HG03108 (cell line): ENCODE measurements at regions not wholly inside any gene's neighbourhood (a gene's known extent, or its start where the extent isn't known, plus 50 kb on each side); places are given as distances from the start of the nearest gene placed in this dataset.

ENCODE experiments used
- ATAC-seq: cut with Tn5 transposase; IDR thresholded peaks from one replicate; pipeline ENCODE4 v1.9.1; 2021; ENCODE audit warnings: moderate library complexity; ENCODE audit not compliant: unreplicated experiment

DNA sequence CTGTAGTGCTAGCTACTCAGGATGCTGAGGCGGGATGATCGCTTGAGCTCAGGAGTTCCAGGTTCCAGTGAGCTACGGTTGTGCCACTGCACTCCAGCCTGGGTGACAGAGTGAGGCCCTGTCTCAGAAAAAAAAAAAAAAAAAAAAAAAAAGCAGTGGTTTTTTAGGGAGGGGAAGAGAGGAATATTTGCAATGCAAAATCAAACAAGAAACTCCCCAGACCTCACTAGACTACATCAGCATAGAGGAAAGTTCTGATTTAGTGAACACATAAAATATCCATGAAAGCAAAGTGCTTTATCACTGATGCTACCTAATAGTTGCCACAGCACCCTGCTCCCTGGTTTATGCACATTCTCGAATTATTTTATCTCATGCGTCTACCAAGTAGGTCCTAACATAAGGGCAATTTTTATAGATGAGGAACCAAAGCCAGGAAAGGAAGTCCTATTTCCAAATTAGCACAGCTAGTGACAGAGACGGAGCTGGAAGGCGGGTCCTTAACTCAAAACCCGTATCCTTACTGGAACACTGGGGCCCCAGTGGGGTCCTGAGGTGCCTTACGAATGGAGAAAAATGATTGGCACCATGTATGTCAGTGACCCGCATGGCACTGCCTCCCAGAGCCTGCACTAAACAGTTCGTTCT lies 50.7 kb upstream of the GPR157 start:
- ATAC-seq: no peak

DNA sequence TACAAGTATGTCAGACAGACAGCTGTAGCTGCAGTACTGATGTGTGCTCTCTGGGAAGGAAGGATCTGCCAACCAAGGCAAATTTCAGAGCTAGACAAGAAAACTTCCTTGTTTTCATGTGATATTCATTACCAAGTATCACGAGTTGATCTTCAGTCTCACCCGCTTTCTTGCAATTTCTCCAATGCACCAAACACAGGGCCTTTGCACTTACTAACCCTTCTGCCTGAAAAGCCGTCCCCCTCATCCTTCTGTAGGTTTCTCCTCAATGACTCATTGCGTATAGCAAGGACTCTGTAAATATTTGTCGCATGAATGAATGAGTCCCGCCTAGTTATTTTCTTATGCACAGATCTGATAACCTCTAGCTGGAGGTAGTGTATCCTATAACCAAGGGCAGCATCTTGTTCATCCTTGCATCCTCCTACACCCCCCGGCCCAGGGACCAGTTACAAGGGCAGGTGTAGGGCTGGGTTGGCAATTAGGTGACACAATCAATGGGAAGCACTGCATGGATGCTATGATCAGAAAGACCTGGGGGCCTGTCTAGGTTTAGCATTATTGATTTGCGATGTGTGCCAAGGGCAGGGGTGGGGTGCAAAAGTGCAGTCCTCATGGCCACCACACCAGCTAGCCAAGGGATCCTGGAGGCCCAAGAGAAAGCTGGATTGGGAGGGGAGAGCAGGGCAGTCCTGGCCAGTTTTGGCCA lies 51.4 kb upstream of the GPR157 start:
- ATAC-seq: no peak

DNA sequence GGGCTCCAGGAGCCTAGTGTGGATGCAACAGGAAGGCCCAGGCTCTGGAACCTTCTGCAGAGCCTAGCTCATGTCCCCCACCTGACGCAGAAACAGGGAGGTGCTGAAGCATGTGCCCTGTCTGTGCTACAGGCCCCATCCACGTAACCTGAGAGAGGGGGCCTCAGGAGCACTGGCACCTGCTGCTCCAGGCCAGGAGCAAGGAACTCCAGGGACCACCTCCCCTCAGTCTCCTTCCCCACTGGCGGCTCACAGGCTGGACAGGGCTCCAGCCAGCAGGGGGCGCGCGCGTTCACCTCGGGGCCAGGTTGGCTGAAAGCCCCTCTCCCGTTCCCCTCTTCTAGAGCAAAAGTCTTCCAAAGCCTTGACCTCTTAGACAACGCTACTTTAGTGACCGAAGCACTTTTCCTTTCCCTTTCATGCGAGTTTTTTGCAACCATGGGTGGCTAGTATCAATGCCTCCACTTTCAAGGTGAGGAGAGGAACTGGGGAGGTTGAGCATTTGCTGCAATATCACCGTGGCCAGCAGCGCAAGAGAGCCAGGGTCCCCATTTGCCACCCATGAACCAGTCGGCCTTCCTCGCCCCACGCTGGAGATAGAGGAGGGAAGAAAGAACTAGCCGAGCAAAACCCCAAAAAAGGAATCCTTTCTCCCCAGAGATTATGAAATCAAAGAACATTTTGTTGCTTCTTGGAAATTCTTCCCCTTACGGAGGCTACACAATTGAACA lies 52.4 kb upstream of the GPR157 start:
- peak; percentile 39 for ATAC-seq

DNA sequence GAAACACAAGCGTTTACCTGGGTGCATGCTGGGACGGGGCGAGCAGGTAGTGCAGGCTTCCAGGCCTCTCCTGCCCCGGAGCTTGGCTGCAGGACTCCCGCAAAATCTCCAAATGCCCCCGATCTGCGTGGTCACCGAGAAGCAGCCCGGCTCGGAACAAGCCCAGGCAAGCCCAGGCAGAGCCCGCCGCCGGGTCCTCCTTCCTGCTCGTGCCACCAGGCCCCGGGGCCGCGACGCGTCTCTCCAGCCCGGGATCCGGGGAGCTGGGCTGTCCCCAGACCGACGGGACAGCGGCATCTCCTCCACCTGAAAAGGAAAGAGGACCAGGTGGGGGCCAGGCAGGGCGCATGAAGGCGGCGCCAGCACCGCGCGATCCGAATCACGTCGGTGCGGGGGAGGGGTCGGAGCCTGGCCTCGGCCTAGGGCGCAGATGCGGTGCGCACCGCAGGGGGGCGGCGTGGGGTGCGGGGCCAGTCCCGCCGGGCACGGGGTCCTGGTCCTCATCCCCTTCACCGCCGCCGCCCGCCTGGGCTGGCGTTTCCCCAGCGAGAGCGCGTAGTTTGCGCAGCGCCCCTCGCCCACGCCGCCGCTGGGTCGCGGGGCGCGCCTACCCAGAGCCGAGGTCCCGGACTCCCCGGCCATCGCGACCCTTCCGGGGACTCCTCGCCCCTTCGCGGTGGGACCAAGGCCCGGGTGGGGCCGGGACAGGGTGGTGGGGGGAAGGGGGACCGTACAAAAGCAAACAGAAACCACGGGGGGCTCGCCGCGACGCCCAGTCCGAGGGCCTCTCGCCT lies 52.4 kb upstream of the H6PD start:
- no peak for ATAC-seq

DNA sequence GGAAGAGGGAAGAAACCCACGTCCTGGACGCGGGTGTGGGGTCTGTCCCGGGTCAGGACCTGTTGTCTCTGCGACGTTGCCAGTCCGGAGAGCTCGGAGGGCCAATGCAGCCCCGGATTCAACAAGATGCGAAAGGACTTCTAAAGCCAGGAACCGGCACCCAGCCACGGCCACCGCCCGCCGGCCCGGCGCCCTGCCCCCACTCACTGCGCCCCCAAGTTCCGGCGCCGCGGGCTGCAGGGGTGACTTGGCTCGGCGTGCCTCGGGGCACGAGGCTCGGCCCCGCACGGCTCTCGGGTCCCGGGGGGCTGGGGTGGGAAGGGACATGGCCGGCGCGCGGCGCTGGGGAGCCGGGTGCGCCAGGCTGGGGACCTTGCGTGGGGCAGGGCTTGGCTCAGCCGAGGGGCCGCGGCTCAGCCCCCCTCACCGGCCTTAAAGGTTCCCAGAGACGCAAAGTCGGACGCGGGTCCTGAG lies 51.8 kb upstream of the H6PD start:
- ATAC-seq: no peak

DNA sequence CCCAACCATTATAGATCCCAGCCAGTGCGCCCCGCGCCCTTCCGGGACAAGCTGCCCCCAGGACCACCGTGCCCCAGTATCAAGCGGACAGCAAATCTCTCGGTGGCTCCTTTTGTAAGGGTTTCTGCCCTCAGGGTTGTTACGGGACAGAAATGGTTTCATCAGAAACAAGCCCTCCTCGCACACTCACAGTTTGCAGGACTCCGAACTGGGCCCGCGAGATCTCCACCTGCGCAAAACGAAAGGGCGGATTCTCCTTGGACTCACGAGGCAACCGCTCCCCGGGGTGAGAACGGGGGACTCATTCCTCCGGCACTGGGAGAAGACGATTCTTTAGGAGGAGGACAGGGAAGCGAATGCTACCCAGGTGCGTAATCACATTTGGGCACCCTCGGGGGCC lies 51.1 kb upstream of the H6PD start:
- no peak for ATAC-seq

DNA sequence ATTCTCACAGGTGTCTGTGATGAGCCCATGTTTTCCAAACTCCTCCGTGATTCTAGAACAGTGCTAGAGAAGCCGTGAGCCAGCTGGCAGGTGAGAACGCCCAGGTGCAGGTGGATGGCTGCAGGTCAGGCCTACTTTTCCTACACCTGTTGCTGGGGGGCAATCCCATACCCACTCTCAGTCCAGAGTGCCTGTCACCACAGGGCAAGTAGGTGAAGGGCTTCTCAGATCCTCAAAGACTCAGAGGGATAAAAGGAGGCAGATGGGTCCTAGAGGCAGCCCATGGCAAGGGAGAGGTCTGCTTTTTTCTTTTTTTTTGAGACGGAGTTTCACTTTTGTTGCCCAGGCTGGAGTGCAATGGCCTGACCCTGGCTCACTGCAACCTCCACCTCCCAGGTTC lies 50.7 kb upstream of the H6PD start:
- ATAC-seq: no peak

DNA sequence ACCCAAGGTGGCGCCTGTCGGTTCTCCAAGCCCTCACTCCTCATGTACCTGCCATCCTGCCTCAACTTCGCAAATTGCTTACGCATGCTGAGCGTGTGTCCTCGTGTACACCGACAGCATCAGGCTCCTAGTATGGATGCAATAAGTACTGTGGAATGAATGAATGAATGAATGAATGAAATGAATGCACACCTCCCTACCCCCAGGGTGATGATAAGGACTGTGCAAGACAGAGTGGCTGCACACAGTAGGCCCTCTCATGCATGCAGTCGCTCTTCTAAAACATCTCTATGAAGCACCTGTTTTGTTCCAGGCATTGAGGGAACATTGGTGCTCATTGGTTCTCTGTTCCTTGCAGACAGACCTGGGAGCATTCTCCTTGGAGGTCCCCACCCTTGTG lies 49.8 kb upstream of the H6PD start:
- ATAC-seq: no peak
